MM.1S (cell line): ENCODE measurements at regions not wholly inside any gene's neighbourhood (a gene's known extent, or its start where the extent isn't known, plus 50 kb on each side); places are given as distances from the start of the nearest gene placed in this dataset.

Experiments used
- EZH2 ChIP-seq: fragments of 300-600 bp; sonication (generic); optimal IDR thresholded peaks from 2 replicates; pipeline ENCODE3; 2017; ENCODE audit warnings: low read depth, mild to moderate bottlenecking, antibody characterized with exemption, low read length, mixed read lengths
- EZH2phosphoT487 ChIP-seq: fragments of 300-600 bp; sonication (generic); IDR thresholded peaks from 2 replicates; pipeline ENCODE4 v1.6.1; 2018; ENCODE audit warnings: antibody characterized with exemption, low read length
- TF ChIP-seq, protein P1 (sequence below): fragments of 300-600 bp; sonication (generic); IDR thresholded peaks from 2 replicates; pipeline ENCODE4 v1.5.1; 2016; ENCODE audit warnings: antibody characterized with exemption, low read length, mixed read lengths

DNA sequence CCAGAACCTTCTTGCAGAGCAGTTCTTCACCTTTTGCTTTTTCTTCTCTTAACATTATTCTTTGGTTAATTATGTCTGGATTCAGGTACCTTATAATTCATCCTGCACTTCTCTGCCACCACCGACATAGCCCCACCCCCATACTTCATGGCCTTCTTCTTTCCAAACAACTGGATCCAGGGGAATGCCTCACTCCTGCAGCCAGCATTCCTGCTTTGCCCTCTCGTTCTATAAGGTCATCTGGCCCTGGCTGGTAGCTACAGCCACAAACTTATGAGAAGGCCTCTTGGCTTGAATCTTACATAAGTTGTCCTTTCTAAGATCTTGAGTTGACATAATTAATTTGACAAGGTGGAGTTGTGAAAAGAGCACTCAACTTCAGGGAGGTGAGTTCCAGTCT is 84.1 kb upstream of the FRY start:
- TF ChIP-seq, protein P1, sequence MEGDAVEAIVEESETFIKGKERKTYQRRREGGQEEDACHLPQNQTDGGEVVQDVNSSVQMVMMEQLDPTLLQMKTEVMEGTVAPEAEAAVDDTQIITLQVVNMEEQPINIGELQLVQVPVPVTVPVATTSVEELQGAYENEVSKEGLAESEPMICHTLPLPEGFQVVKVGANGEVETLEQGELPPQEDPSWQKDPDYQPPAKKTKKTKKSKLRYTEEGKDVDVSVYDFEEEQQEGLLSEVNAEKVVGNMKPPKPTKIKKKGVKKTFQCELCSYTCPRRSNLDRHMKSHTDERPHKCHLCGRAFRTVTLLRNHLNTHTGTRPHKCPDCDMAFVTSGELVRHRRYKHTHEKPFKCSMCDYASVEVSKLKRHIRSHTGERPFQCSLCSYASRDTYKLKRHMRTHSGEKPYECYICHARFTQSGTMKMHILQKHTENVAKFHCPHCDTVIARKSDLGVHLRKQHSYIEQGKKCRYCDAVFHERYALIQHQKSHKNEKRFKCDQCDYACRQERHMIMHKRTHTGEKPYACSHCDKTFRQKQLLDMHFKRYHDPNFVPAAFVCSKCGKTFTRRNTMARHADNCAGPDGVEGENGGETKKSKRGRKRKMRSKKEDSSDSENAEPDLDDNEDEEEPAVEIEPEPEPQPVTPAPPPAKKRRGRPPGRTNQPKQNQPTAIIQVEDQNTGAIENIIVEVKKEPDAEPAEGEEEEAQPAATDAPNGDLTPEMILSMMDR = no peak
- TF ChIP-seq EZH2phosphoT487 (no peak), EZH2 (no peak)
